ENCODE measurements at regions not wholly inside any gene's neighbourhood (a gene's known extent, or its start where the extent isn't known, plus 50 kb on each side); places are given as distances from the start of the nearest gene placed in this dataset.

DNA sequence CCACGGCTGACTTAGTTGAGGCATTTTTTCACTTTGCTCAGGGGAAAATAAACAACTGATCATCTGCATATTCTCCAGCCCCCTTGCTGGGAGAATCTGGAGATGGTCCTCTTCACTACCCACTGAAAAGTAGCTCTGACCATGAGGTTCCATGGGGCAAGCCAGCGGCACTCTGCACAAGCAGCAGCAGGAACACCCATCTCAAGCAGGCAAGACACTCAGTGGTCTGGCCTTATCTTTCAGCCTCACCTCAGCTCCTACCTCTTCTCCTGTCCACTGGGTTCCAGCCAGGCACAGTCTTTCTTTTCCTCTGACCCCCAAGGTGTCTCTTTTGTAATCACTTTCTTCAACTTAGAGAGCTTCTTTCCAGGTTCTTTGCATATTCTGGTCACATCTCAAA lies 280.8 kb upstream of the GRIA1 start:
- intact Hi-C loops (cut with DNase I) = no loop called here
- H3K27ac ChIP-seq = no peak overlapping the region
- no peak overlapping the region for H3K4me3 ChIP-seq
- no peaks in the 10 kb centered on the region for H3K36me3 ChIP-seq
- H3K27me3 ChIP-seq = no peaks in the 10 kb centered on the region
- H3K4me1 ChIP-seq = no peaks in the 10 kb centered on the region
- H3K9me3 ChIP-seq = no peaks in the 10 kb centered on the region
- TF ChIP-seq, protein P1, sequence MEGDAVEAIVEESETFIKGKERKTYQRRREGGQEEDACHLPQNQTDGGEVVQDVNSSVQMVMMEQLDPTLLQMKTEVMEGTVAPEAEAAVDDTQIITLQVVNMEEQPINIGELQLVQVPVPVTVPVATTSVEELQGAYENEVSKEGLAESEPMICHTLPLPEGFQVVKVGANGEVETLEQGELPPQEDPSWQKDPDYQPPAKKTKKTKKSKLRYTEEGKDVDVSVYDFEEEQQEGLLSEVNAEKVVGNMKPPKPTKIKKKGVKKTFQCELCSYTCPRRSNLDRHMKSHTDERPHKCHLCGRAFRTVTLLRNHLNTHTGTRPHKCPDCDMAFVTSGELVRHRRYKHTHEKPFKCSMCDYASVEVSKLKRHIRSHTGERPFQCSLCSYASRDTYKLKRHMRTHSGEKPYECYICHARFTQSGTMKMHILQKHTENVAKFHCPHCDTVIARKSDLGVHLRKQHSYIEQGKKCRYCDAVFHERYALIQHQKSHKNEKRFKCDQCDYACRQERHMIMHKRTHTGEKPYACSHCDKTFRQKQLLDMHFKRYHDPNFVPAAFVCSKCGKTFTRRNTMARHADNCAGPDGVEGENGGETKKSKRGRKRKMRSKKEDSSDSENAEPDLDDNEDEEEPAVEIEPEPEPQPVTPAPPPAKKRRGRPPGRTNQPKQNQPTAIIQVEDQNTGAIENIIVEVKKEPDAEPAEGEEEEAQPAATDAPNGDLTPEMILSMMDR (IDR thresholded peaks at IDR 0.05) = no peak
- no peak for DNase-seq
- H3K9ac ChIP-seq (ENCODE audit: low read depth in 2 of 2, low read length in 2 of 2) = no peak overlapping the region

DNA sequence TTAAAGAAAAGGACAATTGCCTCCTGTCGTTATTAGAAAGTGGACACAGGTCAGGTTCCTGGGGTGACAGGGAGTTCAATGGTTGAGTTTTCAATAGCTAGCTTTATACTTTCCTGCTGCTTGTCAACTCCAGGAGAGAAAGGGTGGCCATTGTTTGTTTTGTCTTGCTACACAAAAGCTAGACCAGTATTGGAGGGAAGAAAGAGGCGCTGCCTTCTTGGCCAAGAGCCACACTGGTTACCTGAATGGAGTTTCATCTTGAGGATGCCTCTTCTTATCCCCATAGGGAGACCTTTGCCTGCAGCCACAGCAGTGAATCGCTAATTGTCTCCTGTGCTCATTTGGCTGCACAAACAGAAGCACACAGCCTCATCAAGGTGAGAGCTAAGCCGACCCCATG lies 279.4 kb upstream of the GRIA1 start:
- TF ChIP-seq, protein P1 (IDR thresholded peaks at IDR 0.05) = no peak
- Histone ChIP-seq H3K27ac (no peak overlapping the region), H3K4me1 (no peaks in the 10 kb centered on the region), H3K4me3 (no peak overlapping the region), H3K27me3 (no peaks in the 10 kb centered on the region), H3K9me3 (no peaks in the 10 kb centered on the region), H3K36me3 (no peaks in the 10 kb centered on the region), H3K9ac (ENCODE audit: low read depth in 2 of 2, low read length in 2 of 2) (no peak overlapping the region)
- no peak for DNase-seq
- intact Hi-C loops (cut with DNase I) = no loop called here

DNA sequence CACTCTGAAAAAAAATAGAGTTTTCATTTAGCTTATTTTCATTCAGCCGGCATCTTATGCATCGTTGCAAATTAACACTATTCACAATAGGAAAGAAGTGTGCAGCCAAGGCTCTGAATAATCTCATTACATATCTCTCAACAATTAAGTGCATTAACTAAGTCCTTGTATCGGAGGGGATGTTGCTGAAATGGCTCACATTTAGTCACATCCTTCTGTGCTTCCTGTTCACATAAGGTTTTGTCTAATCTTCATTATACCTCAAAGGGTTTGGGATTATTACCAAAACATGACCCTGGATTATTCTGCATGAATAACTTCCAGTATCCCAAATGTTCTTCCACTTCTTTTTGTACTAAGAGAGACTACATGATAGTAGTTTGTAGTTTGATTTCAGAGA lies 278.0 kb upstream of the GRIA1 start:
- H3K36me3 ChIP-seq = no peaks in the 10 kb centered on the region
- DNase-seq = no peak
- no peak overlapping the region for H3K9ac ChIP-seq (ENCODE audit: low read depth in 2 of 2, low read length in 2 of 2)
- TF ChIP-seq, protein P1 (IDR thresholded peaks at IDR 0.05) = no peak
- no peak overlapping the region for H3K4me3 ChIP-seq
- no peak overlapping the region for H3K27ac ChIP-seq
- H3K4me1 ChIP-seq = no peaks in the 10 kb centered on the region
- no peaks in the 10 kb centered on the region for H3K9me3 ChIP-seq
- intact Hi-C loops (cut with DNase I) = no loop called here
- H3K27me3 ChIP-seq = no peaks in the 10 kb centered on the region

DNA sequence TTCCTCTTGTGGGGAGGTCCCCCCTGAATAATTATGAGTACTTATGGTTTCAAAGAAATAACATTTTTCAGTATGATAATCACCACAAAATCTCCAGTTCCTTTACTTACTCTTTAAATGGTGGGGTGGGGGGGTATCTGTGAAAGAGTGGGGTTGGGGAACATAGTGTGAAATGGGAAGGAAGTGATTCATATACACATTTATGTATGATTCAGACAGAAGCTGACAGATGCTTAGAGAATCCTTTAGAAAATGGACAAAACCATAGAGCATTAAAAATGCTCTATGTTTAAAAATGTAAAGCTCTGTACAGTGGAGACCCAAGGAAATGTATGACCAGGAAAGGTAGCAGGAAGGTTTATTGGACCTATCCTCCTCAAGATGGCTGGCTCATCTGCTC lies 267.5 kb upstream of the GRIA1 start:
- H3K9ac ChIP-seq (ENCODE audit: low read depth in 2 of 2, low read length in 2 of 2) = no peak overlapping the region
- H3K27ac ChIP-seq = no peak overlapping the region
- no peak overlapping the region for H3K4me3 ChIP-seq
- H3K9me3 ChIP-seq = no peaks in the 10 kb centered on the region
- H3K4me1 ChIP-seq = no peaks in the 10 kb centered on the region
- no peak for DNase-seq
- H3K36me3 ChIP-seq = no peaks in the 10 kb centered on the region
- TF ChIP-seq, protein P1 (IDR thresholded peaks at IDR 0.05) = no peak
- intact Hi-C loops (cut with DNase I) = no loop called here
- no peaks in the 10 kb centered on the region for H3K27me3 ChIP-seq

DNA sequence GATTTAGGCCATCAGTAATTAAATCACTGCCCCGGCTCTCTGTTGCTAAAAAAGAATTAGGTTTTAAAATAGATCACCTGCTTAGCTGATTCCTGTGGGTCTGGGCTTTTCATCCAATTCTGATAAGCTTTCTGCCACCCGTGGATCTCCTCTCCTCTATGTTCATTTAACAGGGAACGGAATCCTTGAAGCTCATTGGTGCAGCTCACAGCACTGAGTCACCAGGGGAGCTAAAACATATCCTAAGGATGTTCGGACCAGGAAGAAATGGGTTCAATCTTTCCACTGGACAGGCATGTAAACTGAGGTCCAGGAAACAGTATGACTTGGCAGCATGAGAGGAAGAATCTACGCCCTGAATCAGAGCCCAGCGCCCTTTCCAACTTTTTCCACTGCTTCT lies 267.1 kb upstream of the GRIA1 start:
- Histone ChIP-seq H3K4me1 (no peaks in the 10 kb centered on the region), H3K9ac (ENCODE audit: low read depth in 2 of 2, low read length in 2 of 2) (no peak overlapping the region), H3K9me3 (no peaks in the 10 kb centered on the region), H3K27ac (no peak overlapping the region), H3K27me3 (no peaks in the 10 kb centered on the region), H3K4me3 (no peak overlapping the region), H3K36me3 (no peaks in the 10 kb centered on the region)
- TF ChIP-seq, protein P1 (IDR thresholded peaks at IDR 0.05) = no peak
- intact Hi-C loops (cut with DNase I) = no loop called here
- no peak for DNase-seq

DNA sequence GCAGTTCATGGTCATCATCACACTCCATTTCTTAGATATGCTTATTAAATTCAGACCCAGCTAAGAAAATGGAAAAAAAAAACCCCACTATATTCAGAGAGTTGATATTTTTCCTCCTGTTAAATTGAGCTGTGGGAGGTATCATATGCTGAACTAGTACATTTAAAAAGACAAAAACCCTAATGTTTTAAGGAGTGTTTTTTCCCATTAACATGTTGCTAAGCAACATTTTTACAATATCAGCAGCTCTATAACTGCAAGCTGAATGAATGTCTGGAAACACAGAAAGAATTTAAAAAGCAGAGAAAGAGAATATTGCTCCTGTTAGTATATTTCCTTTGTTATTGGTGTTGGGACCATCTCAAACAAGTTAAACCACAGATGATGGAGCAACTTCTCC lies 265.8 kb upstream of the GRIA1 start:
- no peaks in the 10 kb centered on the region for H3K4me1 ChIP-seq
- no peak overlapping the region for H3K9ac ChIP-seq (ENCODE audit: low read depth in 2 of 2, low read length in 2 of 2)
- no peak for DNase-seq
- TF ChIP-seq, protein P1 (IDR thresholded peaks at IDR 0.05) = no peak
- no peak overlapping the region for H3K4me3 ChIP-seq
- no peaks in the 10 kb centered on the region for H3K9me3 ChIP-seq
- intact Hi-C loops (cut with DNase I) = no loop called here
- H3K27ac ChIP-seq = no peak overlapping the region
- no peaks in the 10 kb centered on the region for H3K27me3 ChIP-seq
- H3K36me3 ChIP-seq = no peaks in the 10 kb centered on the region

Measured in colonic mucosa (tissue), 4 donors.